Esophagus squamous epithelium (tissue), 5 donors: ENCODE measurements at regions not wholly inside any gene's neighbourhood (a gene's known extent, or its start where the extent isn't known, plus 50 kb on each side); places are given as distances from the start of the nearest gene placed in this dataset.

ENCODE experiments used
- DNase-seq: peaks from one replicate; lab custom pipeline; 2025; lab: John Stamatoyannopoulos, UW
- H3K27ac ChIP-seq, 4 donors: fragments of 200-600 bp; sonication (generic); one replicate each; pipeline ENCODE4 v1.5.1; 2016 to 2019; ENCODE audit warnings: mild to moderate bottlenecking in 1 of 4
- H3K27me3 ChIP-seq, 4 donors: fragments of 200-600 bp; sonication (generic); 1 replicate in 3 of 4; 2 replicates in 1 of 4; pipeline versions ENCODE4 v1.5.1 to v1.6.0; 2017 to 2021; ENCODE audit warnings: antibody characterized with exemption in 1 of 4
- H3K36me3 ChIP-seq, 3 donors: fragments of 200-600 bp; sonication (generic); one replicate each; pipeline ENCODE4 v1.5.1; 2016 to 2019
- H3K4me1 ChIP-seq, 3 donors: fragments of 200-600 bp; sonication (generic); one replicate each; pipeline ENCODE4 v1.5.1; 2017 to 2019
- H3K4me3 ChIP-seq, 4 donors: fragments of 200-600 bp; sonication (generic); 1 replicate in 3 of 4; 2 replicates in 1 of 4; pipeline ENCODE4 v1.5.1; 2016 to 2019; ENCODE audit warnings: mild to moderate bottlenecking in 2 of 4, moderate library complexity in 1 of 4
- H3K9me3 ChIP-seq, 3 donors: fragments of 200-600 bp; sonication (generic); one replicate each; pipeline ENCODE4 v1.5.1; 2016 to 2019
- POLR2A ChIP-seq, 4 donors: fragments of 450-650 bp; IDR thresholded peaks; one replicate each; pipeline ENCODE4 v1.6.1; 2017; ENCODE audit warnings: antibody characterized with exemption in 4 of 4, mild to moderate bottlenecking in 4 of 4, moderate library complexity in 3 of 4
- WGBS, 2 donors: methylation state at CpG; one replicate each; pipeline ENCODE4 v1.1.5; 2018; 5-methylcytosine and 5-hydroxymethylcytosine counted together
- intact Hi-C: fragments of 100-400 bp; cut with DNase I; formaldehyde crosslinking; loops from one replicate; pipeline ENCODE4 v1.15.0; 2022
- TF ChIP-seq, protein P1 (sequence below), 6 experiments: fragments of 450-650 bp in 4 of 6; fragments of 200-600 bp in 2 of 6; sonication (generic) in 2 of 6; IDR thresholded peaks; one replicate each; pipeline ENCODE4 v1.5.1; 2016 to 2019; ENCODE audit warnings: antibody characterized with exemption in 6 of 6, mild to moderate bottlenecking in 4 of 6, moderate library complexity in 4 of 6
- donor health status: DM: yes; HTN: yes; CAD: no.

DNA sequence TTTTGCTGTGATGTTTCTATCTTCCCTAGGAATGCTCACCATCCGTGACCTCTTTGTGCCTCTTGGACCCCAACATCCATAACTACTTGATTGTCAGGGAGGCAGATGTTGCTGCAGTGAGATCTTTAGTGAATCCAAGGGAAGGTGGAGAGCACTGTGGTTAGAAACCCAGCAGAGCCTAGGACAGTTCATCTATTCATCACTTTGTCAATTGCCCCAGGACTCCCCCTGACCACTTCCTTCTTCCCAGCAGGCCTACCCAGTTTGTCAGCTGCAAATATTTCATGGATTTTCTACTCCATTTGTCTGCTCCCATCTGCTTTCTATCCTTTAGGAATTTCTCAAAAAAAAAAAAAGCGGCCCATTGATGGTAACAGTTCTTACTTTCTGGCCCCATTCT lies 942.8 kb downstream of the PCDH7 start:
- no peak for DNase-seq
- Histone ChIP-seq H3K36me3 (no peaks in the 10 kb centered on the region), H3K27ac (no peak overlapping the region), H3K27me3 (peaks cover 0 to 2% (median 0%) of the 10 kb centered on the region in 4 donors), H3K4me1 (no peaks in the 10 kb centered on the region), H3K9me3 (no peaks in the 10 kb centered on the region), H3K4me3 (no peak overlapping the region)
- intact Hi-C loops, result no loop called here
- no peak for TF ChIP-seq POLR2A (IDR thresholded peaks at IDR 0.05)
- TF ChIP-seq, protein P1, sequence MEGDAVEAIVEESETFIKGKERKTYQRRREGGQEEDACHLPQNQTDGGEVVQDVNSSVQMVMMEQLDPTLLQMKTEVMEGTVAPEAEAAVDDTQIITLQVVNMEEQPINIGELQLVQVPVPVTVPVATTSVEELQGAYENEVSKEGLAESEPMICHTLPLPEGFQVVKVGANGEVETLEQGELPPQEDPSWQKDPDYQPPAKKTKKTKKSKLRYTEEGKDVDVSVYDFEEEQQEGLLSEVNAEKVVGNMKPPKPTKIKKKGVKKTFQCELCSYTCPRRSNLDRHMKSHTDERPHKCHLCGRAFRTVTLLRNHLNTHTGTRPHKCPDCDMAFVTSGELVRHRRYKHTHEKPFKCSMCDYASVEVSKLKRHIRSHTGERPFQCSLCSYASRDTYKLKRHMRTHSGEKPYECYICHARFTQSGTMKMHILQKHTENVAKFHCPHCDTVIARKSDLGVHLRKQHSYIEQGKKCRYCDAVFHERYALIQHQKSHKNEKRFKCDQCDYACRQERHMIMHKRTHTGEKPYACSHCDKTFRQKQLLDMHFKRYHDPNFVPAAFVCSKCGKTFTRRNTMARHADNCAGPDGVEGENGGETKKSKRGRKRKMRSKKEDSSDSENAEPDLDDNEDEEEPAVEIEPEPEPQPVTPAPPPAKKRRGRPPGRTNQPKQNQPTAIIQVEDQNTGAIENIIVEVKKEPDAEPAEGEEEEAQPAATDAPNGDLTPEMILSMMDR (IDR thresholded peaks at IDR 0.05), result no peak
- 88 to 93% methylated on average over 2 of the region's 2 CpGs for WGBS, 2 donors

DNA sequence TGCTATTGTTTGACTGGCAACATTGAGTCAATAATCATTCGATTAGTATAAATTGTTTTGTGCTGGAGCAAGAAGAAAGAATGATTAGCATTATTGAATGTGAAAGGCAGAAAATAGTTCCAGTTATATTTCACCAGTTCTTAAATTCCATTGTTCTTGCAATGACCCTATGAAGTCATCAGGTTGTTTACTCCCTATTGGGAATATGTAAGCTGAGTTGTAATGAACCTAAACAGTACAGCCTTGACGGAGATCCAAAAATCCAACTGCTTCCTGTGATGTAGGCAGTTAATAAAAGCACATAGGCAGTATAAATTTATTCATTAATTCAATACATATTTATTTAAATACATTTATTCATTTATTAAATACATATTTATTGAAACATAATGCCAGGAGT lies 947.5 kb downstream of the PCDH7 start:
- no peaks in the 10 kb centered on the region for H3K9me3 ChIP-seq
- H3K27ac ChIP-seq, result no peak overlapping the region
- intact Hi-C loops, result no loop called here
- no peaks in the 10 kb centered on the region for H3K27me3 ChIP-seq
- H3K4me1 ChIP-seq, result no peaks in the 10 kb centered on the region
- no peak for TF ChIP-seq POLR2A (IDR thresholded peaks at IDR 0.05)
- TF ChIP-seq, protein P1 (IDR thresholded peaks at IDR 0.05), result no peak
- WGBS, 2 donors, result 72 to 77% methylated on average over 2 of the region's 2 CpGs
- H3K36me3 ChIP-seq, result no peaks in the 10 kb centered on the region
- no peak for DNase-seq
- H3K4me3 ChIP-seq, result no peak overlapping the region

DNA sequence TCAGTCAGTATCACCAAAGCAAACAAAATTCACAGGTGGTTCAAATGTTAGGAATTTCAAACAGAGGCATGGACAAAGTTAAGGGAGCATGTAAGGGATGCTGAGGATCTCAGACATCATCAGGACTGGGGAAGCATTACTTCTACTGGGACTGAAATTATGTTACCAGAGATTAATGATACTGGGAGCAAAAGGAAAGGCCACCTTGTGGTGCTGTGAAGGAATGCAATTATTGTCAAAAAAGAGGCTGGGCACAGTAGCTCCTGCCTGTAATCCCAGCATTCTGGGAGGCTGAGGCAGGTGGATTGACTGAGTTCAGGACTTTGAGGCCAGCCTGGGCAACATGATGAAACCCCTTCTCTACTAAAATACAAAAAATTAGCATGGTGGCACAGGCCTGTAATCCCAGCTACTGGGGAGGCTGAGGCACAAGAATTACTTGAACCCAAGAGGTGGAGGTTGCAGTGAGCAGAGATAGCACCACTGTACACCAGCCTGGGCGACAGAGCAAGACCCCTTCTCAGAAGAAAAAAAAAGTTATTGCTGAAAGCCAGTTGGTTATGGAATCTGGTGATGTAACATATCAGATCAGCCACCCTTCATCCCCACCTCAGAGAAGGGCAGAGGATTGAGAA lies 954.3 kb downstream of the PCDH7 start:
- no peak for DNase-seq

DNA sequence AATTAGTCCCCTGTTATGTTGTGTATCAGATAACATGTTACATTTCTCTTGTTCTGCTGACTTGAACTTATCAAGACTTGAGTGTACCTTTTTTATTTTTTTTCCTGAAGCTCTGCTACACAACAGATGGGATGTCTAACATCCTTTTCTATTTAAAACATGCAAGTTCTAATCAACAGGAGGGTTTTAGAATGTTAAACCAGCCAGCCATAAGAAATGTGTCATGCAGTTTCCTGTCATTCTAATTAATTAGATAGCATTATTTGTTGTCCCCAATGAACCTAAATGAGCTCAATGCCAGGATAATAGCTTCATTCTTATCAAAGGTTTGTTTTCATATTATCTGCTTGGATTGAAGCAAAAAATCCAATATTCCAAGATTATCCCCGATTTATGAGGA lies 958.2 kb downstream of the PCDH7 start:
- H3K27ac ChIP-seq, result no peak overlapping the region
- no peaks in the 10 kb centered on the region for H3K36me3 ChIP-seq
- no peaks in the 10 kb centered on the region for H3K27me3 ChIP-seq
- H3K4me1 ChIP-seq, result no peaks in the 10 kb centered on the region
- 71 to 76% methylated on average over 1 of the region's 1 CpG for WGBS, 2 donors
- no peak for TF ChIP-seq POLR2A (IDR thresholded peaks at IDR 0.05)
- TF ChIP-seq, protein P1 (IDR thresholded peaks at IDR 0.05), result no peak
- no peak overlapping the region for H3K4me3 ChIP-seq
- no peaks in the 10 kb centered on the region for H3K9me3 ChIP-seq
- intact Hi-C loops, result no loop called here
- no peak for DNase-seq

More for the DNA sequence above, 954.3 kb downstream of the PCDH7 start:
- intact Hi-C loops, result no loop called here
- Histone ChIP-seq H3K27me3 (no peaks in the 10 kb centered on the region), H3K27ac (no peak overlapping the region), H3K9me3 (no peaks in the 10 kb centered on the region), H3K4me3 (no peak overlapping the region), H3K4me1 (no peaks in the 10 kb centered on the region), H3K36me3 (no peaks in the 10 kb centered on the region)
- TF ChIP-seq, protein P1 (IDR thresholded peaks at IDR 0.05), result peak in 4 of 6 experiments; percentile 27 to 63 (median 42)
- TF ChIP-seq POLR2A (IDR thresholded peaks at IDR 0.05), result no peak
- 67 to 86% methylated on average over 1 of the region's 1 CpG for WGBS, 2 donors

DNA sequence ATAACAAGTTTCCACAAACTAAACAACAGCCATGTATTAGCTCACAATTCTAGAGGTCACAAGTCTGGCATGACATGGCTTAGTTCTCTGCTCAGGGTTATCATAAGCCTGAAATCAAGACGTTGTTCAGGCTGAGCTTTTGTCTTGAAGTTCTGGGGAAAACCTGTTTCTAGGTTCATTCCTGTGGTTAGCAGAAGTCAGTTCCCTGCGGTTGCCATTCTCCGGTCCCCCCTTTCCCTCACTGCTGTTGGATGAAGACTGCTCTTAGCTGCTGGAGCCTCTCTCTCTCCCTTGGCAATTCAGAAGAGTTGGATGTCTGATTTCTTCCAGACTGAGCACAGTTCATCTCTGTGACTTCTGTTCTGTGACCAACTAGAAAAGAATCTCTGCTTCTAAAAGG lies 962.6 kb downstream of the PCDH7 start:
- no peak for DNase-seq
- Histone ChIP-seq H3K27me3 (no peaks in the 10 kb centered on the region), H3K4me3 (no peak overlapping the region), H3K4me1 (no peaks in the 10 kb centered on the region), H3K9me3 (no peaks in the 10 kb centered on the region), H3K36me3 (no peaks in the 10 kb centered on the region), H3K27ac (no peak overlapping the region)
- no peak for TF ChIP-seq POLR2A (IDR thresholded peaks at IDR 0.05)
- TF ChIP-seq, protein P1 (IDR thresholded peaks at IDR 0.05), result no peak
- intact Hi-C loops, result no loop called here
- WGBS, 2 donors, result 64 to 79% methylated on average over 3 of the region's 3 CpGs
